Panc1 (cell line): ENCODE measurements at regions not wholly inside any gene's neighbourhood (a gene's known extent, or its start where the extent isn't known, plus 50 kb on each side); places are given as distances from the start of the nearest gene placed in this dataset.

Experiments
- CTCF ChIP-seq: fragments of 450-650 bp; IDR thresholded peaks from 2 replicates; pipeline ENCODE4 v1.5.1; 2017; ENCODE audit warnings: mild to moderate bottlenecking
- POLR2AphosphoS5 ChIP-seq: IDR thresholded peaks from 2 replicates; pipeline ENCODE4 v1.6.1; 2012; ENCODE audit warnings: mild to moderate bottlenecking, low read depth, low read length, moderate library complexity
- REST ChIP-seq, 2 experiments: IDR thresholded peaks; 2 replicates each; pipeline ENCODE4 v1.6.1; 2011 to 2012; ENCODE audit warnings: low read depth in 2 of 2, control low read depth in 1 of 2, low read length in 1 of 2, mild to moderate bottlenecking in 1 of 2, moderate library complexity in 1 of 2; ENCODE audit not compliant: insufficient read depth in 1 of 2
- SIN3A ChIP-seq: IDR thresholded peaks from 2 replicates; pipeline ENCODE4 v1.6.1; 2012; ENCODE audit warnings: low read depth, mild to moderate bottlenecking, low read length, moderate library complexity, borderline replicate concordance; ENCODE audit not compliant: insufficient read depth

GRCh38 chr13:84994582-84994981 is 804.6 kb downstream of the SLITRK6 start:
- no peak for TF ChIP-seq CTCF
- no peak for TF ChIP-seq REST (IDR thresholded peaks at IDR 0.05; ENCODE audit: insufficient read depth in 1 of 2, low read depth in 2 of 2, low read length in 1 of 2)
- TF ChIP-seq POLR2AphosphoS5 = no peak
- TF ChIP-seq SIN3A = no peak
